T-cell (primary cell): ENCODE measurements at regions not wholly inside any gene's neighbourhood (a gene's known extent, or its start where the extent isn't known, plus 50 kb on each side); places are given as distances from the start of the nearest gene placed in this dataset.

Experiments used
- ATAC-seq, 4 experiments: fragments of 200-7000 bp in 3 of 4; fragments of 150-1000 bp in 1 of 4; cut with Tn5 transposase; replicated peaks in 1 of 4; 1 replicate in 3 of 4; 2 replicates in 1 of 4; pipeline ENCODE4 v1.10.0; 2021; ENCODE audit warnings: moderate library complexity in 3 of 4, mild to moderate bottlenecking in 2 of 4, moderate number of reproducible peaks in 1 of 4
- CTCF ChIA-PET, 2 donors: fragments of 300-600 bp; sonication (Branson Sonifier 250); formaldehyde crosslinking; loops; one replicate each; lab custom pipeline; 2022; ENCODE audit warnings: antibody characterized with exemption in 2 of 2; lab: Charles Lee
- POLR2A ChIA-PET, 2 donors: fragments of 300-600 bp; sonication (Branson Sonifier 250); formaldehyde crosslinking; loops; one replicate each; lab custom pipeline; 2022; ENCODE audit warnings: antibody characterized with exemption in 2 of 2; lab: Charles Lee
- DNase-seq, 35 experiments: peaks; one replicate each; pipeline versions ENCODE4 v3.0.0 to v3.0.0-alpha.2; 2013 to 2023
- H3K27ac ChIP-seq: one replicate; pipeline ENCODE4 v1.5.1; 2013; ENCODE audit warnings: low read length
- H3K27me3 ChIP-seq, 2 experiments: replicated peaks in 1 of 2; 1 replicate in 1 of 2; 2 replicates in 1 of 2; pipeline versions ENCODE4 v1.6.1 to v1.7.0; 2013; ENCODE audit warnings: low read length in 1 of 2, mixed read lengths in 1 of 2; ENCODE audit not compliant: control insufficient read depth in 2 of 2, insufficient read depth in 2 of 2; ENCODE audit errors: extremely low read depth in 1 of 2
- H3K36me3 ChIP-seq, 2 donors: 1 replicate in 1 of 2; 2 replicates in 1 of 2; pipeline versions ENCODE4 v1.6.1 to v1.7.0; 2013; ENCODE audit warnings: low read length in 1 of 2; ENCODE audit not compliant: control insufficient read depth in 2 of 2, insufficient read depth in 1 of 2; ENCODE audit errors: extremely low read depth in 1 of 2
- H3K4me1 ChIP-seq, 2 experiments: 1 replicate in 1 of 2; 2 replicates in 1 of 2; pipeline versions ENCODE4 v1.6.1 to v1.7.0; 2013; ENCODE audit warnings: low read length in 2 of 2, mixed read lengths in 1 of 2; ENCODE audit not compliant: insufficient read depth in 2 of 2, control insufficient read depth in 1 of 2; ENCODE audit errors: extremely low read depth in 1 of 2
- H3K4me3 ChIP-seq, 2 donors: 1 replicate in 1 of 2; 2 replicates in 1 of 2; pipeline versions ENCODE4 v1.5.1 to v1.7.0; 2013; ENCODE audit warnings: mild to moderate bottlenecking in 2 of 2, low read length in 1 of 2, moderate library complexity in 1 of 2; ENCODE audit not compliant: control insufficient read depth in 1 of 2; ENCODE audit errors: extremely low read depth in 1 of 2
- H3K9me3 ChIP-seq: 2 replicates; pipeline ENCODE4 v1.7.0; 2013
- H3K27ac Mint-ChIP-seq, 2 donors: one replicate each; pipeline ENCODE4 v1.8.0; 2020 to 2021; ENCODE audit warnings: mild to moderate bottlenecking in 2 of 2, mixed read lengths in 2 of 2
- H3K27me3 Mint-ChIP-seq, 2 donors: one replicate each; pipeline ENCODE4 v1.8.0; 2021 to 2022; ENCODE audit warnings: mixed read lengths in 2 of 2
- H3K36me3 Mint-ChIP-seq: one replicate; pipeline ENCODE4 v1.8.0; 2021; ENCODE audit warnings: mixed read lengths
- H3K4me1 Mint-ChIP-seq, 3 donors: one replicate each; pipeline ENCODE4 v1.8.0; 2020 to 2022; ENCODE audit warnings: mixed read lengths in 3 of 3, mild to moderate bottlenecking in 1 of 3
- H3K4me3 Mint-ChIP-seq, 3 donors: one replicate each; pipeline ENCODE4 v1.8.0; 2020 to 2022; ENCODE audit warnings: mild to moderate bottlenecking in 3 of 3, mixed read lengths in 3 of 3, moderate library complexity in 3 of 3
- H3K9me3 Mint-ChIP-seq, 3 donors: one replicate each; pipeline ENCODE4 v1.8.0; 2020 to 2022; ENCODE audit warnings: mixed read lengths in 3 of 3
- WGBS: methylation state at CpG from one replicate; pipeline ENCODE4 v1.1.5; 2013; ENCODE audit warnings: missing lambda C conversion rate; ENCODE audit not compliant: insufficient coverage; 5-methylcytosine and 5-hydroxymethylcytosine counted together

DNA sequence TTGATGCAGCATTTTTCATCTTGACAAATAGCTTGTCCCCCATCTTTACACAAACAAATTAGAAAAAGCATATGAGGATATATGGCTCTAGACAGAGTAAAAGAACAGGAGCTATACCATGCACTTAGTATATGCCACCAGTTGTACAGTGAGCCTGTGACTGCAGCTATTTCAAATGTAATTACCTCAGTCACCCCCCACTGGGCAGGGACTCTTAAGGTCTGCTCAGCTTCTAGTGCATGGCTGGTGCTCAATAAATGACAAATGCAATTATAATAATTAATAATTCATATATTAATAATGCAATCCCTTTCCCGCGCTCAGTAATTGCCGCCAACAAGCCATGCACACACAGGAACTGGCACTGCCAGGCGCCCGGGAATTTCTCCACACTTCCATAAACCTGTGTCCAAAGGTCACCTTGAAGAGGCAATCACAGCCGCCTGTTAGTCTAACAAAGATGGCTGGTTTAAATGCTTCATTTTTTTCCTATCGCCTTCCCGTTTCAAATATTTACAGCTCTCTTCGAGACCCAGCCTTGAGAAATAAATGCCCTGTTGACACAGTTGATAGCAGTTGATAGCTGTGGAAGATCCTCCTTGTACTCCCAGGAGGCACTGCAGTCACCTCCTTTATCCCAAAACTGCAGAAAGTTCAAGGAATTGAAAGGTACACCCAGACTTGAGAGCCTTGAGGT is 156.6 kb downstream of the INO80D start:
- no peaks in the 10 kb centered on the region for H3K36me3 Mint-ChIP-seq
- WGBS, result 96% methylated on average over 6 of the region's 9 CpGs
- ChIA-PET POLR2A (no interaction called here), CTCF (interaction anchor here (0.5 to 1.0 kb wide), 2 partner anchors 18 kb away, joined by 4 read pairs; no protein-coding TSS in a partner anchor)
- peaks cover 8 to 31% of the 10 kb centered on the region in 2 experiments for H3K27me3 ChIP-seq
- no peak overlapping the region for H3K4me3 ChIP-seq
- H3K27ac Mint-ChIP-seq, result no peak overlapping the region
- no peaks in the 10 kb centered on the region for H3K36me3 ChIP-seq
- no peak overlapping the region for H3K4me3 Mint-ChIP-seq
- H3K9me3 ChIP-seq, result no peaks in the 10 kb centered on the region
- no peak overlapping the region for H3K27ac ChIP-seq
- H3K27me3 Mint-ChIP-seq, result peaks cover 50 to 51% of the 10 kb centered on the region in 2 donors
- H3K4me1 Mint-ChIP-seq, result peaks cover 10 to 13% (median 11%) of the 10 kb centered on the region in 3 donors
- peaks cover 2 to 7% of the 10 kb centered on the region in 2 experiments for H3K4me1 ChIP-seq
- DNase-seq (no peak), ATAC-seq (no peak)
- H3K9me3 Mint-ChIP-seq, result no peaks in the 10 kb centered on the region

GRCh38 chr2:205925373-205926337 is 160.3 kb downstream of the INO80D start:
- no peaks in the 10 kb centered on the region for H3K36me3 ChIP-seq
- Mint-ChIP-seq H3K36me3 (no peaks in the 10 kb centered on the region), H3K4me3 (peak overlapping the region in 1 of 3 donors; percentile 57), H3K9me3 (no peaks in the 10 kb centered on the region), H3K27ac (no peak overlapping the region), H3K4me1 (peaks cover 10 to 13% (median 11%) of the 10 kb centered on the region in 3 donors), H3K27me3 (peaks cover 54 to 63% of the 10 kb centered on the region in 2 donors)
- H3K27me3 ChIP-seq, result peaks cover 8 to 41% of the 10 kb centered on the region in 2 experiments
- ATAC-seq, result peak; percentile 68 to 81 (median 73)
- no peaks in the 10 kb centered on the region for H3K9me3 ChIP-seq
- peak; percentile 19 to 77 (median 55) for DNase-seq
- H3K4me3 ChIP-seq, result peak overlapping the region in 1 of 2 donors; percentile 17
- H3K27ac ChIP-seq, result no peak overlapping the region
- ChIA-PET POLR2A (no interaction called here), CTCF (interaction anchor here (0.6 to 1.2 kb wide), 6 partner anchors 20 to 1781 kb away, joined by 3 to 7 read pairs (median 3); no protein-coding TSS in a partner anchor)
- H3K4me1 ChIP-seq, result peaks cover 2 to 7% of the 10 kb centered on the region in 2 experiments
- 14% methylated on average over 25 of the region's 33 CpGs for WGBS

DNA sequence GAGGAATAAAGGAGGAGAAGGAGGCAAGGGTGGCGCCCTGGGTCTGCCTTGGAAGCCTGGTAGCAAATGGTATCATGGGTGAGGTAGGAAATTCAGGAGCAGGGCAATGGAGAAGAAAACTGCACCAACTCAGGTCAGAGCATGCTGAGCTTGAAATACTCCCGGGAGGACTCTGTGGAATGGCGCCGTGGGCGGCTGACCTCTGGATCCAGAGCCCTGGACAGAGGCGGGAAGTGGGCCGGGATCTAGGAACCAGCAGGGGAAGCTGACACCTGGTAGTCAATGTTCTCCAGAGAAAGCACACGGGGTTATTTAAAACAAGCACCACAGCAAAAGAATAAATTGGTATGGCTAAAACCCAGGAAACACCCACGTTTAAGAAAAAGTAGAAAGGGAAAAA is 161.3 kb downstream of the INO80D start:
- no peaks in the 10 kb centered on the region for H3K36me3 Mint-ChIP-seq
- H3K4me1 ChIP-seq, result peaks cover 2 to 7% of the 10 kb centered on the region in 2 experiments
- ChIA-PET POLR2A (no interaction called here), CTCF (no interaction called here)
- peaks cover 8 to 41% of the 10 kb centered on the region in 2 experiments for H3K27me3 ChIP-seq
- no peak for DNase-seq
- H3K4me3 ChIP-seq, result no peak overlapping the region
- WGBS, result 92% methylated on average over 2 of the region's 9 CpGs
- H3K9me3 ChIP-seq, result no peaks in the 10 kb centered on the region
- peaks cover 52 to 60% of the 10 kb centered on the region in 2 donors for H3K27me3 Mint-ChIP-seq
- no peaks in the 10 kb centered on the region for H3K9me3 Mint-ChIP-seq
- no peak overlapping the region for H3K27ac ChIP-seq
- no peak overlapping the region for H3K4me3 Mint-ChIP-seq
- peaks cover 10 to 13% (median 11%) of the 10 kb centered on the region in 3 donors for H3K4me1 Mint-ChIP-seq
- no peak overlapping the region for H3K27ac Mint-ChIP-seq
- H3K36me3 ChIP-seq, result no peaks in the 10 kb centered on the region
- no peak for ATAC-seq

GRCh38 chr2:205915130-205915524 is 170.8 kb downstream of the INO80D start:
- Mint-ChIP-seq H3K4me1 (no peaks in the 10 kb centered on the region), H3K36me3 (no peaks in the 10 kb centered on the region), H3K4me3 (no peak overlapping the region), H3K9me3 (no peaks in the 10 kb centered on the region), H3K27me3 (peaks cover 25 to 32% of the 10 kb centered on the region in 2 donors), H3K27ac (no peak overlapping the region)
- ChIA-PET CTCF (no interaction called here), POLR2A (no interaction called here)
- H3K9me3 ChIP-seq, result no peaks in the 10 kb centered on the region
- H3K27me3 ChIP-seq, result peaks cover 2 to 3% of the 10 kb centered on the region in 2 experiments
- no CpG with 5 or more reads among the region's 1 CpG for WGBS
- DNase-seq, result no peak
- H3K27ac ChIP-seq, result no peak overlapping the region
- no peak overlapping the region for H3K4me3 ChIP-seq
- no peak for ATAC-seq
- no peaks in the 10 kb centered on the region for H3K4me1 ChIP-seq
- no peaks in the 10 kb centered on the region for H3K36me3 ChIP-seq

DNA sequence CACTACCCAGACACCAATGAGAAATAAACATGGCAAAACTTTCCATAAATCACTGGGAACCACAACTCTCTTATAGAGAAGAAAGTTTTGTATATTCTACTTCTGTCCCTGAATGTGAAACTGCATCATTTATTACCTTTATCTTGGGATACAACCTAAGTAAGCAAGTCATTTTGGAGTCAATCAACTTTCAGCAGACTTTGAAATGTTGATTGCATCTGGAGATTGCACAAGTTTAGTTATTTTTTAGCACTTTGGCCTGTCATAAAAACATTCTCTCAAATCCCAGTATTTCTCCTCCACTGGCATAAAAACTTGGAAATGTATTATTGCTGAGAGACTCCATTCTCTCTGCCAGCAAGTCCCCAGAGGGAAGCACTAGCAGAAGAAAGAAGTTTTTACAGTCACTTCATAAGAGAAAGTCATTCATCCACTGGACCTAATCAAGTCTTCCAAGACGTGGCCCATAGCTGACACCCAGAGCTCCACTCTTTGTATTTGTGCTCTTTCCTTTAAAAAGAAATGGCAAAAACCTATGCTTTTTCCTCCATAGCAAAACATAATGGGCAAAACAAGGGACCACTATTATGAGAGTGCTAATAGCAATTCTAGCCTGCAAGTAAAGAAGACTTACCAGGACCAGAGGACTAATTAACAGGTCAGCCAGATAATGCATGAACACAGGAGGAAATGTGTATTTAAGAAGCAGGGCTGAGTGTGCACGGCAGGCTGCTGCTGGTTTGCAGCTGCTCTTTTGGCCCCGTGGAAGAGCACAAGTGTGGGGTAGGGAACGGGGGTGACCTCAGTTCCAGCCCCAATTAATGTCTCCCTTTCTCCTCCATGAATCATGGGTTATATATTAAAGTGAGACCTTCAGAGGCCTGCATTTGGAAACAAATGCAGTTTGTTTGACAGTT is 171.5 kb downstream of the INO80D start:
- POLR2A ChIA-PET, result no interaction called here

More for the DNA sequence above, 171.5 kb downstream of the INO80D start:
- DNase-seq (no peak), ATAC-seq (no peak)
- Mint-ChIP-seq H3K27ac (no peak overlapping the region), H3K4me1 (no peaks in the 10 kb centered on the region), H3K9me3 (no peaks in the 10 kb centered on the region), H3K36me3 (no peaks in the 10 kb centered on the region), H3K4me3 (no peak overlapping the region), H3K27me3 (peaks cover 28 to 35% of the 10 kb centered on the region in 2 donors)
- Histone ChIP-seq H3K27me3 (peaks cover 2 to 6% of the 10 kb centered on the region in 2 experiments), H3K36me3 (no peaks in the 10 kb centered on the region), H3K27ac (no peak overlapping the region), H3K9me3 (no peaks in the 10 kb centered on the region), H3K4me3 (no peak overlapping the region), H3K4me1 (no peaks in the 10 kb centered on the region)
- CTCF ChIA-PET, result no interaction called here
- no CpG with 5 or more reads among the region's 4 CpGs for WGBS
